Neural cell (in vitro differentiated cells): ENCODE measurements at regions not wholly inside any gene's neighbourhood (a gene's known extent, or its start where the extent isn't known, plus 50 kb on each side); places are given as distances from the start of the nearest gene placed in this dataset.

Experiments
- H2AFZ ChIP-seq: fragments of 200-600, 300-800 bp; sonication (generic), shearing (Covaris generic); 2 replicates; pipeline ENCODE4 v1.6.0; 2014; ENCODE audit warnings: low read depth, mild to moderate bottlenecking, antibody characterized with exemption, low read length, moderate library complexity
- H3F3A ChIP-seq: fragments of 200-600 bp; shearing (Covaris generic); 2 replicates; pipeline ENCODE4 v1.6.1; 2016; ENCODE audit warnings: mild to moderate bottlenecking, moderate library complexity, mixed read lengths, antibody characterized with exemption, low read length; ENCODE audit not compliant: insufficient read depth, poor library complexity, severe bottlenecking
- H3K27ac ChIP-seq: fragments of 200-600, 300-800 bp; sonication (generic), shearing (Covaris generic); 2 replicates; pipeline ENCODE4 v1.5.1; 2014; ENCODE audit warnings: mild to moderate bottlenecking, low read length, moderate library complexity
- H3K27me3 ChIP-seq: fragments of 300-800, 200-600 bp; sonication (generic), shearing (Covaris generic); 2 replicates; pipeline ENCODE4 v1.6.0; 2014; ENCODE audit warnings: mild to moderate bottlenecking, low read depth, low read length, moderate library complexity; ENCODE audit not compliant: insufficient read depth
- H3K36me3 ChIP-seq: fragments of 300-800, 200-600 bp; sonication (generic), shearing (Covaris generic); 2 replicates; pipeline ENCODE4 v1.5.1; 2014; ENCODE audit warnings: mild to moderate bottlenecking, antibody characterized with exemption, low read length, moderate library complexity; ENCODE audit not compliant: insufficient read depth
- H3K4me2 ChIP-seq: fragments of 300-800, 200-600 bp; sonication (generic), shearing (Covaris generic); 2 replicates; pipeline ENCODE4 v1.6.0; 2014; ENCODE audit warnings: mild to moderate bottlenecking, low read length
- H3K4me3 ChIP-seq: fragments of 300-800, 200-600 bp; sonication (generic), shearing (Covaris generic); 2 replicates; pipeline ENCODE4 v1.5.1; 2014; ENCODE audit warnings: mild to moderate bottlenecking, low read length, moderate library complexity
- H3K79me2 ChIP-seq: fragments of 200-600 bp; shearing (Covaris generic); replicated peaks from 2 replicates; pipeline ENCODE4 v1.6.0; 2014; ENCODE audit warnings: mild to moderate bottlenecking, low read length, moderate library complexity; ENCODE audit not compliant: insufficient read depth
- H3K9ac ChIP-seq: fragments of 300-800, 200-600 bp; sonication (generic), shearing (Covaris generic); 2 replicates; pipeline ENCODE4 v1.6.1; 2016; ENCODE audit warnings: mild to moderate bottlenecking, low read length, mixed read lengths
- H3K9me2 ChIP-seq: fragments of 200-600 bp; shearing (Covaris generic); 2 replicates; pipeline ENCODE4 v1.6.1; 2016; ENCODE audit warnings: mild to moderate bottlenecking, low read length, mixed read lengths; ENCODE audit not compliant: insufficient read depth
- H3K9me3 ChIP-seq: fragments of 200-600, 300-800 bp; sonication (generic), shearing (Covaris generic); 2 replicates; pipeline ENCODE4 v1.6.1; 2016; ENCODE audit warnings: mild to moderate bottlenecking, mixed run types, low read length, moderate library complexity, mixed read lengths
- H4K20me1 ChIP-seq: fragments of 200-600 bp; shearing (Covaris generic); 2 replicates; pipeline ENCODE4 v1.6.1; 2016; ENCODE audit warnings: mild to moderate bottlenecking, mixed run types; ENCODE audit not compliant: insufficient read depth
- CTCF ChIP-seq: fragments of 450-650 bp; IDR thresholded peaks from 2 replicates; pipeline ENCODE4 v1.5.1; 2014; ENCODE audit warnings: antibody characterized with exemption, mild to moderate bottlenecking, moderate library complexity; ENCODE audit not compliant: poor library complexity, severe bottlenecking
- EP300 ChIP-seq: fragments of 450-650 bp; conservative IDR thresholded peaks from 2 replicates; pipeline ENCODE4 v1.6.1; 2014; ENCODE audit warnings: antibody characterized with exemption, mild to moderate bottlenecking, moderate library complexity; ENCODE audit not compliant: poor library complexity, severe bottlenecking
- EZH2 ChIP-seq: fragments of 200-600, 300-800 bp; shearing (Covaris generic), sonication (generic); IDR thresholded peaks from 2 replicates; pipeline ENCODE4 v1.6.1; 2014; ENCODE audit warnings: antibody characterized with exemption, low read length, borderline replicate concordance, mild to moderate bottlenecking; ENCODE audit not compliant: insufficient read depth, poor library complexity, severe bottlenecking
- MXI1 ChIP-seq: fragments of 450-650 bp; conservative IDR thresholded peaks from 2 replicates; pipeline ENCODE4 v1.6.1; 2014; ENCODE audit warnings: antibody characterized with exemption, mild to moderate bottlenecking; ENCODE audit not compliant: poor library complexity, severe bottlenecking
- POLR2AphosphoS5 ChIP-seq: IDR thresholded peaks from 2 replicates; pipeline ENCODE4 v1.6.1; 2012
- RAD21 ChIP-seq: fragments of 450-650 bp; conservative IDR thresholded peaks from 2 replicates; pipeline ENCODE4 v1.6.1; 2014; ENCODE audit warnings: antibody characterized with exemption, mild to moderate bottlenecking, moderate library complexity
- REST ChIP-seq: IDR thresholded peaks from 2 replicates; pipeline ENCODE4 v1.6.1; 2012; ENCODE audit warnings: borderline replicate concordance
- SMC3 ChIP-seq: fragments of 450-650 bp; conservative IDR thresholded peaks from 2 replicates; pipeline ENCODE4 v1.6.1; 2014; ENCODE audit warnings: antibody characterized with exemption, mild to moderate bottlenecking, moderate library complexity; ENCODE audit not compliant: poor library complexity
- TAF1 ChIP-seq: IDR thresholded peaks from 2 replicates; pipeline ENCODE4 v1.6.1; 2012; ENCODE audit warnings: low read depth

- Histone ChIP-seq H3F3A (no peaks in the 10 kb centered on the region), H3K9ac (no peak overlapping the region), H3K4me2 (no peak overlapping the region), H3K9me2 (no peaks in the 10 kb centered on the region), H3K9me3 (no peaks in the 10 kb centered on the region), H3K27ac (no peak overlapping the region), H3K36me3 (no peaks in the 10 kb centered on the region), H4K20me1 (no peaks in the 10 kb centered on the region), H3K27me3 (no peaks in the 10 kb centered on the region), H3K79me2 (no peaks in the 10 kb centered on the region), H2AFZ (no peak overlapping the region), H3K4me3 (no peak overlapping the region)
- TF ChIP-seq EP300 = no peak
Measured at GRCh38 chr2:19575641-19576040, 217.2 kb upstream of the OSR1 start.

- Histone ChIP-seq H3K9me3 (no peaks in the 10 kb centered on the region), H4K20me1 (no peaks in the 10 kb centered on the region), H3K27ac (no peak overlapping the region), H2AFZ (no peak overlapping the region), H3K4me2 (no peak overlapping the region), H3F3A (no peaks in the 10 kb centered on the region), H3K4me3 (no peak overlapping the region), H3K9ac (no peak overlapping the region), H3K9me2 (no peaks in the 10 kb centered on the region), H3K79me2 (no peaks in the 10 kb centered on the region), H3K36me3 (no peaks in the 10 kb centered on the region), H3K27me3 (no peaks in the 10 kb centered on the region)
- TF ChIP-seq CTCF (no peak), TAF1 (no peak), EP300 (no peak), EZH2 (no peak), SMC3 (no peak), MXI1 (no peak), REST (no peak), RAD21 (no peak), POLR2AphosphoS5 (no peak)
Measured at GRCh38 chr2:19574778-19575260, 216.4 kb upstream of the OSR1 start.

- Histone ChIP-seq H4K20me1 (no peaks in the 10 kb centered on the region), H3K27me3 (no peaks in the 10 kb centered on the region), H3K9ac (no peak overlapping the region), H3K36me3 (no peaks in the 10 kb centered on the region), H2AFZ (no peak overlapping the region), H3K27ac (no peak overlapping the region), H3K9me3 (no peaks in the 10 kb centered on the region), H3K4me2 (no peak overlapping the region), H3K79me2 (no peaks in the 10 kb centered on the region), H3K4me3 (no peak overlapping the region), H3K9me2 (no peaks in the 10 kb centered on the region), H3F3A (no peaks in the 10 kb centered on the region)
- TF ChIP-seq MXI1 = no peak
- no peak for TF ChIP-seq EP300
- TF ChIP-seq TAF1 = no peak
- TF ChIP-seq SMC3 = no peak
- no peak for TF ChIP-seq RAD21
- TF ChIP-seq CTCF = no peak
- TF ChIP-seq EZH2 = no peak
- TF ChIP-seq POLR2AphosphoS5 = no peak
- no peak for TF ChIP-seq REST
Measured at GRCh38 chr2:19573784-19574183, 215.4 kb upstream of the OSR1 start.
